ENCODE measurements at regions not wholly inside any gene's neighbourhood (a gene's known extent, or its start where the extent isn't known, plus 50 kb on each side); places are given as distances from the start of the nearest gene placed in this dataset.

DNA sequence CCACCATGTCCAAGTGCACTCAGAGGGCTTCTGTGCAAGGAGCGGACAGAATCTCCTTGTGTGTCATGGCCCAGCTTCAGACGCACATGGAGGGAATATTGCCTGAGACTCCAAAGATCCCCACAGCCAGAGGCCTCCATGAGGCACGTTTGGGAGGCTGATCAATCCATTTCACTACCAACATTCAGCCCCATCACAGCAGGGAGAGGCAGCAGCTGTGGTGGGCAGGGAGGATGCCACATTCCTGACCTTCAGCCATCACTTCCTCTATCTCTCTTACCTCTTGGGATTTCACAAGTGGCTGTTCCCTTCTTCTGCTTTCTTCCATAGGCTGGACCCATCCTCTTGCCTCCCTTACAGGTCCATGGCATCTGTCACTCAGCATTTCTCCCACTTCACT, 82.4 kb upstream of the MBNL2 start:
- DNase-seq: no peak

DNA sequence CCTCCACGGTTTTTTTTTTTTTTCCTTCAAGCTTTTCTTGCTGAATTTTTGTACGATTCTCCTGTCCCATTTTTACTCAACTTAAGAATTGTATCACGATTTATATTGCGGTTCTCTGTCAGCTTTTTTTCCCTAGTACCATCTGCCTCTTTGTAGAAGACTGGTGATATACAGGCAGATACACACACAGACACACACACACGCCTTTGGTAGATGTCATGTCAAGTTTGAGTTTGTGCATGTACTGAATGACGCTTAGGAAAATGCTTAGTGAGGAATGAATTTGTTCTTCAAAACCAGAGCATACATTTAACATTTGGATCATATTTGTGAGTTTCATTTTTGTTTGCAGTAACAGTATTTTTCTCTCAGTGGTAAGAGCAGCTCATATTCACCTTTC, 82.0 kb upstream of the MBNL2 start:
- no peak for DNase-seq

DNA sequence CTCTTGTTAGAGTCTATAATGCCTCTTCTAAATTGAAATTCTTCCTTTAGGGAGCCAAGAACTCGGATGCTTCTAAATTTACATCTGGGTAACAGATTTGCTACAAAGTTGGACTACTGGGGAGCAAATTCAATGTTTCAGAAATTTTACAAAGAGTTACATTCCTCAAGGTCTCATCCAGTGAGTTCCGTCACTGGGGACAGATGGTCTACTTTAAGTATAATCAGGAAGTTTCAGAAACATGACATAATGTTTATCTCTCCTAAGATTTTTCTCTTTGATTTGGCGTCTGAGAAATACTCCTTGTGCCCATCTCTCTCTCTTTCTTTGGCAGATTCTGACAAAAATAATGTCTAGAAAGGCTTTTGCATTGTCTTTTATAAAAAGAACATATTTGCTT, 81.5 kb upstream of the MBNL2 start:
- DNase-seq: no peak

DNA sequence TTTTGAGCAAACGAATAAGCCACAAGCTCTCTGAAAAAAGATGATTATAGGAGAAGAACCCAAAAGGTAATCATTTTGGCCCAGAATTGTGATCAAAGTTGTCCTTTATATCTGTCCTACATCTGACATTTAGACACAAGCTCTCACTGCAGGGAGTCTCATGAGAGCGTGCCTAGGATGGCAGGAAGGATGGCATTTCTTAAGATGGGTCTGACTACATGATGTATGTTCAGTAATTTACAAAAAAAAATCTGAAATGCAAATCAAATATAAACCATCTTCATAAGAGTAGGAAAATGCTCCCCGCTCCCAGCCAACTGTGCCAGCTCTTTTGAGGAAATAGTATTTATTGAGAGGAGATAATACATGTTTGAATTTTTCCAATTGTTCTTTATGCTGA, 81.0 kb upstream of the MBNL2 start:
- DNase-seq: no peak

DNA sequence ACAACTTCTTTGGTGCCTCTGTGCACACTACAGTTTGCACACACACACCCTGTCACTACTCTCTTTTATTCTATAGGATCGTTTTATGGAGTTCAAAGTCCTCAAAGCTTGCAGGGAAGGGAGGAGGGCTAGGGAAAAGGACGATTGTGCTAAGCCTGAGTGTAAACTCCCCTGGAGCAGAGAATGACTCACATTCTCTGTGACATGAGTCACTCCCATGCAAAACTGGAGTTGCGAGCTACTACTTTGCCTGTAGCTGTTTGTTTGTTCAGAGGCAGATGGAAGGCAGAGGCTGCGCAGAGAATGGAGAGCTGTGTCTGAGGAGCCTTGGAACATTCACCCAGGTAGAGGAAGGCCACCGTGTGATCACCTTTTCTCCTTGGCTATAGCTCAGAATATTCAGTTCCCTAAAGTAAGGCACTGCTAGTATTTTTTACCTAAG, 80.5 kb upstream of the MBNL2 start:
- DNase-seq: no peak

DNA sequence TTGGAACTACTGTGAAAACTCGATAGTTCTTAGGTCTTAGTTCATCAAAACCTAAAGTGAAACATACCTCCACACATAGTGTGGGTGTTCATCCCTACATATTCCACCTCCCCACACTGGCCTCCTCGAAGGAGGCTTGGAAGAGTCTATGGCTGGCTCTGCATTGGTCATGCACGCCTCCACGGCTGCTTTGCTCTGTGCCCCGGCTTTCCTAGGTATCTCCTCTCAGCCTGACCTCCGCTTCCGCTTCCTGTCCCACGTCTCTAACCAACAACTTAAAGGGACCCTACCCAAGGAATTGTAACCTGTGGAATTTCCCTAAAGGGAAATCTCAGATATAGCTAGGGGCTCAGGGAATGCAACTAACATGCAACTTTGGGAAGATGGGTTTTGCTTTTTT, 79.7 kb upstream of the MBNL2 start:
- no peak for DNase-seq

DNA sequence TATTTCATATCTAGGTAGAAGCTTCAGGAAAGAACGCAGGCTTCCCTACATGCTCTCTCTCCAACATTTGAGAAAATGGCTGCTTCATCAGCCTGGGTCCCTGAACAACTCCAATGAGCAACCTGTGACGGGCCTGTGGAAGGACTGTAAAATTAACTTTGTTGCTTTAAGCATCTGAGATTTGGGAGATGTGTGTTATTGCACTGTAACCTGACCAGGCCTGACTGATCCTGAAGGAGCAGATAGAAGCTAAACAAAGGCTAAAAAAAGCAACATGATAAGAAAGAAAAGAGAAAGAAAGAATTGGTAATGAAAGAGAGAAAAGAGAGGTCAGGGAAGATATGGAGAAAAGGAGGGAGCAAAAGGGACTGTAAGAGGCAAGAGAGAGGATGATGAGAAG, 77.1 kb upstream of the MBNL2 start:
- no peak for DNase-seq

DNA sequence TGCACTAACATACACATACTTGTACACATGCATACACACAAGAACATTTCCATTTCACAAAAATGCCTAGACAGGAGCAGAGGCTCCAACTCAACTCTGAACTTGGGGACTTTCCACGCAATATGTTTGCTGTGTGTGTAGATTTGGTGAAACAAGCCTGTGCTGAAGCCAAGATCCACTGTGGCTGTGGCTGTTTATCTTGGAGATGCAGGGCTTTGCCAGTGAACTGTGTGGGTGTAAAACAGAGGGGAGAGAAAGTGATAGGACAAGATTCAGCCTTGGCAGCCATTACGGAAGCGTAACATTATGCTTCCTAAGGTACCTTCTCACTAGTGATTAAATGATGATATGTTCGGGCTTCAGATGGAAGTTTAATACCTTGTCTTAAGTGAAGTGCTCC, 73.2 kb upstream of the MBNL2 start:
- no peak for DNase-seq

DNA sequence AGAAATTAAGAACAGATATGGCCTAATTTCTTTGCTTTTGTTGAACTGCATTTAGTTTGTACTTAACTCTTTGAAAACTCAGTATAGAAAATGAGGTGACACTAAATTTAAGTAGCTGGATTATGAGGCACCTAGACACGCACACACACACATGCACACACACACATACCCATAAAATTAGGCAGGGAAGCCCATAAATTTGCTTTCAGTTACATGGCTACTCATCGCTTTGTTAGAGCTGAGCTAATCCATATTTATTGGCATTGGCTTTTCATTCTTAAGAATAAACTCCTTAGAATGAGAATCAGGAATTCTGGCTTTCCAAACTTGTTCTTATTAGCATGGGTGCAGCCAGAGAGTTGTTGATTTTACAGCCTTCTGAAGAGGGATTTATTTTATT, 61.7 kb upstream of the MBNL2 start:
- DNase-seq: no peak

DNA sequence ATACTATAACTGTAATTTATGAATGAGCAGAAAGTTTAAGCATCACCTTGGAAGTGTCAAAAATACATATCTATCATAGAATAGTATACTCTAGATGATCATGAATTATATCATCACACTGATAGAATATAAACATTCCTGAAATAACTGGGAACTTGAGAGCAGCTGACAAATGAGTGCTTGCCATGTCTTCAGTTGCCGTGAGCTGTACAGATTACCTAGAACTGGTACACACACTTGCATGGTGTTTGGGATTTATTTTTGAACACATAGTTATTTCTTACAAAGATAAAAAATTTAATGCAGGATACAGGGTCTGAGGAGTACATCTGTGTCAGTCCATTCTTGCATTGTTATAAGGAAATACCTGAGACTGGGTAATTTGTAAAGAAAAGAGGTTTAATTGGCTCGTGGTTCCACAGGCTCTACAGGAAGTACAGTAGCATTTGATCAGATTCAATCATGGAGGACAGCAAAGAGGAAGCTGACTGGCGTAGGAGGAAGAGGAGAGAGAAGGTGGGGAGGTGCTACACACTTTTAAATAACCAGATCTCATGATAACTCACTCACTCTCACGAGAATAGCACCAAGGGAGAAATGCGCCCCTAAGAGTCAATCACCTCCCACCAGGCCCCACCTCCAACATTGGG, 60.4 kb upstream of the MBNL2 start:
- no peak for DNase-seq

DNA sequence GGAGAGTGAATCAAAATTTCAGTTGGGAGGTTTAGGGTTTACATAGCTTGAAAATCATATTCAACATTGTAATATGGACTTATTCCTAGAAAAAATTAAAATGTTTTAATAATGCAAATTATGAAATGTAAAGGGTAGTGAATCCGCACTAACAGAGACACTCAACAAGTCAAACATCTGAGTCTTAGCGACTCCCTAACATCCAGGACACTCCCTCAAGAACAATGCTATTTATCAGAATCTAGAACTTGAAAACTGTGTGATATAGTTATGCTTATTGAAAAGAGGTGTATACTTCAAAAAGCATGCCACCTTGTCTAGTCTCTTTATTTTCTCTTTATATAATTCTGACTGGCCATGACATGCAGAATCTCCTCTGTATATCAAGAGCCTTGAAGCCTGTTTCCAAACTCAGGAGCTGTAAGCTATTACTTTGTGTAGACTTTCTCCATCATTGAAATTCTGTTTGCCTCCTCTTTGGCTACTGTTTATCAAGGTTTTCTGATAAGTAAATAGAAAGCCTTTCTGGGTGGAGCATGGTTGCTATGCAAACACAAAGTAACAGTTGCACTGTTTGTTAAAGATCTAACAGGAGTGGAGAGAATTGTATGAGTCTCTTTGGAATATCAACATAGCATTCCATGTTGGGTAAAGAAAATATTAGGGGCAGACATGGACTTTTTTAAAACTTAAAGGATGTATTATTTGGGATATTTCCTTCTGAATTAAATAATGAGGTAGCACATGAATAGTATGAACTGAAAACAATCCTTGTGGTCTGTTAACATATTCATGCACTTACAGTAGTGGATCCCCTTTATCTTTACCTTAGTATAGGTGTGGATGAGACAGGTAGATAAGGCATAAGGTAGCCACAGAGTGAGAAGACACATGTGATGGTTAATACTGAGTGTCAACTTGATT, 56.4 kb upstream of the MBNL2 start:
- DNase-seq: no peak

DNA sequence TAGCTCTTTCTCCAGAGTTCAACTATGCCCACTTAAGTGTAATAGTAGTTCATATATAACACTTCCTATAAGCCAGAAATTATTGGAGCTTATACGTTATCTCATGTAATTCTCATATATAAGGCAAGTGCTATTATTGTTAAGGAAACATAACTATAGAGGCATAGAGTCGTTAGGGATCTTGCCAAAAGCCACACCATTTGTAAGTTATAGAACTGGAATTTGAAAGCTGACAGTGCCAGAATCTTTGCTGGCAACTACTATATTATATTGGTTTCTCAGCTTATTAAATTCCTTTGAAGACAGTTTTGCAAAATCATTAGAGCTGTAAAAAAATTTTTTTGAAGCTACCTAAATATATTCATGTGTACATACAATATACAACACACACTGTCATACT, 51.0 kb upstream of the MBNL2 start:
- DNase-seq: no peak

All from NCI-H524 treated with DMSO at 0.1 percent for 48 hours (cell line).